ENCODE measurements at regions not wholly inside any gene's neighbourhood (a gene's known extent, or its start where the extent isn't known, plus 50 kb on each side); places are given as distances from the start of the nearest gene placed in this dataset.

DNA sequence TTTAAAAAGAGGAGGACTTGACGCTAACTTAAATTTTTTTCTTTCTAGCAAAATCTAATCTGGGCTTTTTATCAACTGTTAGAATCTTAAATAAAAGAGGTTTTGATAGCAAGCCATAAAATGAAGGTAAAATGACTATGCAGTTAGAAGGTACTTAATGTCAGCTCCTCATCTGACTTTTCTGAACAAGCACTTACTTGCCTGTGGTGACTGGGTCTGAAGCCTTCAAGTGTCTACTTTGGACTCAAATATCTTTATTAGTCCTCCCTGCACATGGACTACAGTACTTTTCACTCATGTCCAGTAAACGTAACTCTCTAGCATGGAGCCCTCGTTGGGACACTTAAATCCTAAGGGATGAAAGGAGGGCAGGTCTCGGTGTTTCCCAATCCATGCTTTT is 135.9 kb downstream of the P2RY1 start:
- FAIRE-seq (no peak), DNase-seq (ENCODE audit: insufficient read length, low spot score) (no peak)
- TF ChIP-seq POLR2AphosphoS5 (IDR thresholded peaks at IDR 0.05; ENCODE audit: low read depth, low read length), result no peak
- TF ChIP-seq SPI1 (IDR thresholded peaks at IDR 0.05; ENCODE audit: low read depth, low read length), result no peak
- no peak for TF ChIP-seq TAF1 (IDR thresholded peaks at IDR 0.05; ENCODE audit: low read depth, low read length)
- no peak for TF ChIP-seq POLR2A (IDR thresholded peaks at IDR 0.05; ENCODE audit: low read depth, low read length)
- no peak for TF ChIP-seq PAX5 (IDR thresholded peaks at IDR 0.05; ENCODE audit: insufficient read depth, low read length, severe bottlenecking)
- TF ChIP-seq POU2F2 (IDR thresholded peaks at IDR 0.05; ENCODE audit: low read depth, low read length), result no peak

DNA sequence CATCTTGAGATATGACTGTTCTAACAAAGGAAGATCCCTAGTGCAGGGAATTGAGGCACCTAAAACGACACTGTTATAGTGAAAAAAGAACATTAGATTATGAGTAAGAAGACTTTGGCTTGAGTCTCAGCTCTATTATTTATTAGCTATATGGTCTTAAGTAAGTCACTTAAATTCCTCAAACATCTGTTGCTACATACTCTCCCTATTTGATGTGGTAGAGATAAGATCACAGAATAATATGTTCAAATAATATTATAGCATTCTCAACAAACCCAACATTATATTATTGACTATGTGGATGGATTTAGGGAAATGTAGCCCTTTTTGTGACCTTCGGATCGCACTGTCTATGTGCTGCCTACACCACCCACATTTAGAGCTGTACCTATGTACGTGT is 136.9 kb downstream of the P2RY1 start:
- no peak for DNase-seq (ENCODE audit: insufficient read length, low spot score)

DNA sequence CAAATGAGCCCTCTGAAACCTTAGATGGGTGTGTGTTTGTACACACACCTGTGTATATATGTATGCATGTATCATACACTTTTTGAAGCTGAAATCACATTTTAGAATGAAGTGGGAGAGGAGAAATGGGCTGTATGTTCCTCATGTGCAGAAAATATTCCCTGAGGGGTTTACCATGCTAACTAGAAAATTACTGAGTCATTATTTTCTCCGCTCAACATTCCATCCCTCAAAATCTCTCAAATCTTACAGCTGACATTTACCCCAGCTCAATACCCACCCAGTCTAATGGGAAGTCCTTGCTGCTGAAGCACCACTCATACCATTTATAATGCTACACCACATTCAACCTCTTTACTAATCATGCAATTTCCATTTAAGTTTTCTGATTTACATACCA is 138.6 kb downstream of the P2RY1 start:
- TF ChIP-seq TAF1 (IDR thresholded peaks at IDR 0.05; ENCODE audit: low read depth, low read length) (no peak), PAX5 (IDR thresholded peaks at IDR 0.05; ENCODE audit: insufficient read depth, low read length, severe bottlenecking) (no peak), POU2F2 (IDR thresholded peaks at IDR 0.05; ENCODE audit: low read depth, low read length) (no peak), POLR2A (IDR thresholded peaks at IDR 0.05; ENCODE audit: low read depth, low read length) (no peak)
- DNase-seq (ENCODE audit: insufficient read length, low spot score), result no peak
- FAIRE-seq, result no peak

More for the DNA sequence above, 136.9 kb downstream of the P2RY1 start:
- no peak for FAIRE-seq
- TF ChIP-seq POU2F2 (IDR thresholded peaks at IDR 0.05; ENCODE audit: low read depth, low read length), result no peak

DNA sequence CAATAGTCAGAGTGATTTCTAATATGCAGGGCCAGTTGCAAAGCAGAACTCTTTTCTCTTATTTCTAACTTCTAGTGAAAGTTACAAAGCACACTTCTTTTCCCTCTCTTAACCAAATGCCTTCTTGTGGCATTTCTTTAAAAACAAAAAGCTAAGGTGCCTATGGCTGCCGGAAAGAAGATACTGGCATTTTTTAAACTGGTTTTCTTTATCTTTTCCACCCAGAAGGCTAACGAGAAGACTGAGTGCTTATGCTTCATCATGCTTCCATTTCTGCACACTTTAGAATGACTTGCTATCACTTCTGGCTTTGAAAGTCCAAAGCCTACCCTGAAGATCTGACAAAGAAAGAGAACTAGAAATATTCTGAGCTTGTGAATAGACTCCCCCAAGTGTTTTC is 141.3 kb downstream of the P2RY1 start:
- no peak for TF ChIP-seq SPI1 (IDR thresholded peaks at IDR 0.05; ENCODE audit: low read depth, low read length)
- no peak for TF ChIP-seq POLR2AphosphoS5 (IDR thresholded peaks at IDR 0.05; ENCODE audit: low read depth, low read length)
- no peak for TF ChIP-seq TAF1 (IDR thresholded peaks at IDR 0.05; ENCODE audit: low read depth, low read length)
- no peak for TF ChIP-seq POU2F2 (IDR thresholded peaks at IDR 0.05; ENCODE audit: low read depth, low read length)
- TF ChIP-seq POLR2A (IDR thresholded peaks at IDR 0.05; ENCODE audit: low read depth, low read length), result no peak
- DNase-seq (ENCODE audit: insufficient read length, low spot score) (no peak), FAIRE-seq (no peak)

DNA sequence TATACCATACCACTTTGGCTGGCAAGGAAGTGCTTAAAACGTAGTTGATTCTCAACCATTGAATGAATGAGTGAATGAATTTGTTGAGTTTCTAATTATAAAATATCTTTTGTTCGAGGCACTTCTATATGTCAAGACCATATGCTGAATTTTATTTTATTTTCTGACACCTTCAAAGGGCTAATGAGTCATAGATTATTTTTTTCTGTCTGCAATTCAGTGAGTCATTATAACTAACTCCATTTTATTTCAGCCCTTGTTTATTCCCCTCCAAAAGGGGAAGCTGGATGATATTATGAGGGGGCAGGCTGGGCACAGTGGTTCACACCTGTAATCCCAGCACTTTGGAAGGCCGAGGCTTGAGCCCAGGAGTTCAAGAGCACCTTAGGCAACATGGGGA is 142.4 kb downstream of the P2RY1 start:
- TF ChIP-seq POLR2A (IDR thresholded peaks at IDR 0.05; ENCODE audit: low read depth, low read length) (no peak), POLR2AphosphoS5 (IDR thresholded peaks at IDR 0.05; ENCODE audit: low read depth, low read length) (no peak), SPI1 (IDR thresholded peaks at IDR 0.05; ENCODE audit: low read depth, low read length) (no peak), POU2F2 (IDR thresholded peaks at IDR 0.05; ENCODE audit: low read depth, low read length) (no peak), TAF1 (IDR thresholded peaks at IDR 0.05; ENCODE audit: low read depth, low read length) (no peak), PAX5 (IDR thresholded peaks at IDR 0.05; ENCODE audit: insufficient read depth, low read length, severe bottlenecking) (no peak)
- FAIRE-seq, result no peak
- DNase-seq (ENCODE audit: insufficient read length, low spot score), result no peak

DNA sequence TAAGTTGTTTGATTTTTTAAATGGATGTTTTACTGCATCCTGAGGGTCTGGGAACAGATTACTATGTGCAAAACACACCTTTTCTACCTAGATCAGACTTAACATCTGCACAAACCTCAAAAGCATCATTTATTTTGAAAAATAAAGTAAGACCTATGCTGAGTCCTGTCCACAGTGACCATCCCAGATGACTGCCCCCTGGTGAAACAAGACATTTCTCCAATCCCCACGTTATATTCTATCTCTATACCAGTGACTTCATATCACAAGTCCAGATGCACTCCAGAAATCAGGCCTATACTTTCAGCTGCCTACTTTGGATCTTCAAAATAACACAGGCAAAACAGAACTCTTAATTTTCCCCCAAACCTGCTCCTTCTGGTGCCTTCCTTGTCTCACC is 143.2 kb downstream of the P2RY1 start:
- TF ChIP-seq POLR2A (IDR thresholded peaks at IDR 0.05; ENCODE audit: low read depth, low read length), result no peak
- no peak for TF ChIP-seq POU2F2 (IDR thresholded peaks at IDR 0.05; ENCODE audit: low read depth, low read length)
- no peak for TF ChIP-seq PAX5 (IDR thresholded peaks at IDR 0.05; ENCODE audit: insufficient read depth, low read length, severe bottlenecking)
- no peak for TF ChIP-seq POLR2AphosphoS5 (IDR thresholded peaks at IDR 0.05; ENCODE audit: low read depth, low read length)
- TF ChIP-seq TAF1 (IDR thresholded peaks at IDR 0.05; ENCODE audit: low read depth, low read length), result no peak
- no peak for TF ChIP-seq SPI1 (IDR thresholded peaks at IDR 0.05; ENCODE audit: low read depth, low read length)
- FAIRE-seq, result no peak
- no peak for DNase-seq (ENCODE audit: insufficient read length, low spot score)

DNA sequence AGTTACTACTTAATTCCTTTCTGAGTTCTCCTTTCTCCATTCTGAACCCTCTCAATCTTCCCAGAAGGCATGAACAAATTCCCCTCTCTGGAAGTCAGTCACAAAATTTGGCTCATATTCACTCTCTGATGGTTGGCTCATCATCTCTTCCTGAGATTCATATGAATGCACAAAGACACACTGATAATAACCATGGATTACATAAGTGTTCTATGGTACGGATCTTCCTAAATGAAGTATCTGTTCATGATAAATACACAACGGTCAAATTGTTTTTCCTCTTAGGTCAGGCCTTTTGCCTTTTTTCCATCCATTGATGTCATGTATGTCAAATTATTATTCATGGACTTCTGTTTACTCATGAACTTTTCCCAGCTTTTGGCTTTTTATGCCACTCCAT is 162.6 kb downstream of the P2RY1 start:
- TF ChIP-seq POU2F2 (IDR thresholded peaks at IDR 0.05; ENCODE audit: low read depth, low read length), result no peak
- TF ChIP-seq SPI1 (IDR thresholded peaks at IDR 0.05; ENCODE audit: low read depth, low read length), result no peak
- no peak for DNase-seq (ENCODE audit: insufficient read length, low spot score)
- no peak for FAIRE-seq

DNA sequence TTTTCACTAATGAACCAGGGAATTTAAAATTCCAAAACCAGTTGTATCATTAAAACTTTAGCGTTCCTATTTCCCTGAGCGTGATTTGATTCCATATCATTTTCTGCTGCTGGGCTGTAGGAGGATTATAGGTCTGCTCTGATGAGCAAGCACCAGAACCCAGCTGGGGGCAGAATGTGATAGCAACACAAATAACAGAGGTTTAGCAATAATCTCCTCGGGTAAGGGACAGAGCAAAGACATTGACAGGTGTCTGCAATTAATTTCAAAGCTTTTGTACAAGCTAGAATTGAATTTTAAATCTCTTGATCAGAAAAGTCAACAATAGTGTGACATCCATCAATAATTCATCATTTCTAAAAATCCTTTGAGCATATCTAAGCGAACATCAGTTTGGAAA is 163.4 kb upstream of the RAP2B start:
- DNase-seq (ENCODE audit: insufficient read length, low spot score) (no peak), FAIRE-seq (no peak)
- TF ChIP-seq PAX5 (IDR thresholded peaks at IDR 0.05; ENCODE audit: insufficient read depth, low read length, severe bottlenecking), result no peak
- no peak for TF ChIP-seq POLR2A (IDR thresholded peaks at IDR 0.05; ENCODE audit: low read depth, low read length)
- no peak for TF ChIP-seq SPI1 (IDR thresholded peaks at IDR 0.05; ENCODE audit: low read depth, low read length)
- no peak for TF ChIP-seq POLR2AphosphoS5 (IDR thresholded peaks at IDR 0.05; ENCODE audit: low read depth, low read length)
- TF ChIP-seq POU2F2 (IDR thresholded peaks at IDR 0.05; ENCODE audit: low read depth, low read length), result no peak

DNA sequence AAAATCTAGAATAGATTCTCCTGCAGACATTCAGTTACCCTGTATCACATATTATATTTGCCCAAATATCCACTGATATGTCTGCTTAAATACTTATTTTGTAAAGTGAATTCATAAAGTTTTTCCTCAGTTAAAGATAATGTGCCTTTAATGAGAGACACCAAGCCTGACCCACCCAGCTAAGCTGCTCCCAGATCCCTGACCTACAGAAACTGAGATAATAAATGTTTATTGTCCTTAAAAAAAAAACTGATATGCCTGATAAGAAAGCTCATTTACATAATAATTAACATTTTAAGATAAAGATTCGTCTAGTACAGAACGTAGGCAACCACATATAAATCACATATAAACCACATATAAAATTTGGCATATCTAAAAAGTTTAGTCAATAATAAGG is 161.7 kb upstream of the RAP2B start:
- DNase-seq (ENCODE audit: insufficient read length, low spot score) (no peak), FAIRE-seq (no peak)
- TF ChIP-seq PAX5 (IDR thresholded peaks at IDR 0.05; ENCODE audit: insufficient read depth, low read length, severe bottlenecking) (no peak), POU2F2 (IDR thresholded peaks at IDR 0.05; ENCODE audit: low read depth, low read length) (no peak), POLR2A (IDR thresholded peaks at IDR 0.05; ENCODE audit: low read depth, low read length) (no peak), POLR2AphosphoS5 (IDR thresholded peaks at IDR 0.05; ENCODE audit: low read depth, low read length) (no peak), TAF1 (IDR thresholded peaks at IDR 0.05; ENCODE audit: low read depth, low read length) (no peak), SPI1 (IDR thresholded peaks at IDR 0.05; ENCODE audit: low read depth, low read length) (no peak)

DNA sequence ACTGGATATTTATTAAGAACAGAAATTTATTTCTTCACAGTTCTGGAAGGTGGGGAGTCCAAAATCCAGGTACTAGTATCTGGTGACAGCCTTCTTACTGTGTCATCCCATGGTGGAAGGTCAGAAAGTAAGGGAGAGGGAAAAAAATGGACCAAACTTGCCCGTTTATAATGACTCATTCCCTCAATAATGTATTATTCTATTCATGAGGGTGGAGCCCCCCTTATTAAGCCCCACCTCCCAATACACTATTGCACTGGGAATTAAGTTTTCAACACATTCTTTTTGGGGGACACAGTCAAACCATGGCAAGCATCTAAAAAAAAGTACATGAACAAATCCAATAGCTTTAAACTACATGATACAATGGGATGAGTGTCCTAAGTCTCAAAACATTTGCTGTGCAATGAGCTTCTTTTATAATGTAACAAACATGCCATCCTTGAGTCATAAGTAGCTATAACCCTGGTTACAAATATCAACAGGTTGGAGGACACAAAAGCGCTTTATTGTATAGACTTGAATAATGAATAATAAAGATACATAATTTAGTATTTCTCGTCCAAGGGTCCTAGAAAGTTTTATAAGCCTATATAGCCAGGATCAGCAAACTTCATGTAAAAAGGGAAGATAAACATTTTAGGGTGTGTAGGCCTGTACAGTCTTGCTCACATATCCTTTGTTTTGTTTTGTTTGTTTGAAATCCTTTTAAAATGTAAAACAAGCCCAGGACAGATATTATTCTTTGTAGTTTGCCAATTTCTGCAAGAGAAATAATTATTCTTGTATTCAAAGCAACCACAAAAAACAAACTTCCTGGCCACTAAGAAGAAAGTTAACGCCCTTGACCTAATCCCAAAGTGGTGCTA is 160.6 kb upstream of the RAP2B start:
- no peak for FAIRE-seq
- DNase-seq (ENCODE audit: insufficient read length, low spot score), result no peak

More for the DNA sequence above, 160.6 kb upstream of the RAP2B start:
- TF ChIP-seq POLR2AphosphoS5 (IDR thresholded peaks at IDR 0.05; ENCODE audit: low read depth, low read length) (no peak), POU2F2 (IDR thresholded peaks at IDR 0.05; ENCODE audit: low read depth, low read length) (no peak)

Measured in GM12891 (cell line).